ENCODE measurements at regions not wholly inside any gene's neighbourhood (a gene's known extent, or its start where the extent isn't known, plus 50 kb on each side); places are given as distances from the start of the nearest gene placed in this dataset.

- DNase-seq (ENCODE audit: low spot score in 2 of 2, unreplicated experiment in 2 of 2), result peak; percentile 35 to 75
- H3K4me3 Mint-ChIP-seq, result peak overlapping the region; percentile 39
- peak overlapping the region; percentile 87 for H3K27ac Mint-ChIP-seq
- no peaks in the 10 kb centered on the region for H3K27me3 Mint-ChIP-seq (ENCODE audit: low read depth)
- peaks cover 5% of the 10 kb centered on the region for H3K36me3 Mint-ChIP-seq
- peak; percentile 68 for TF ChIP-seq CTCF (IDR thresholded peaks at IDR 0.05; ENCODE audit: unreplicated experiment)
- H3K9me3 Mint-ChIP-seq, result peaks cover 4% of the 10 kb centered on the region
- peaks cover 26% of the 10 kb centered on the region for H3K4me1 Mint-ChIP-seq
Observed at GRCh38 chr13:104571161-104571892, 1505.1 kb upstream of the SLC10A2 start.

- H3K27me3 Mint-ChIP-seq (ENCODE audit: low read depth), result no peaks in the 10 kb centered on the region
- H3K9me3 Mint-ChIP-seq, result no peaks in the 10 kb centered on the region
Observed at GRCh38 chr13:104567114-104567513, 1500.9 kb upstream of the SLC10A2 start.

DNA sequence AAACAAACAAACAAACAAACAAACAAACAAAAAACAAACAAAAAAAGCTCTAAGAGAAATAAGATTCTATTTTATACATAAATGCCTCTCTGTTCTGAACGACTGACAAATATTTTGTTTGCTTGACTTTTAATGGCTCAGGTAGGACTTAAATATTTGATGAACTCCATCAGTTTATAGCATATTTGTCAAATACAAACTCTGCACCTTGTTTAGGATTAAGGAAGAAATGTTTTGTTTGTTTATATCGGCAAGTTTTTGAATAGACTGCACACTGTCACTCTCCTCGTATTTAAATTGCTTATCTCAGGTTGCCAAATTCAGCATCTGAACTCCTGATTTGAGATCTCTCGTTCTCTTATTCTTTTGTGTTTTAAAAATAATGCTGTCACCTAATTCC, 1499.7 kb upstream of the SLC10A2 start:
- Mint-ChIP-seq H3K36me3 (no peaks in the 10 kb centered on the region), H3K4me1 (peaks cover 3% of the 10 kb centered on the region), H3K9me3 (no peaks in the 10 kb centered on the region), H3K27me3 (ENCODE audit: low read depth) (no peaks in the 10 kb centered on the region), H3K27ac (no peak overlapping the region), H3K4me3 (no peak overlapping the region)
- TF ChIP-seq CTCF (IDR thresholded peaks at IDR 0.05; ENCODE audit: unreplicated experiment), result no peak
- DNase-seq (ENCODE audit: low spot score in 2 of 2, unreplicated experiment in 2 of 2), result no peak

More at GRCh38 chr13:104567114-104567513, 1500.9 kb upstream of the SLC10A2 start:
- Mint-ChIP-seq H3K36me3 (no peaks in the 10 kb centered on the region), H3K4me3 (no peak overlapping the region), H3K27ac (no peak overlapping the region), H3K4me1 (peaks cover 15% of the 10 kb centered on the region)
- no peak for DNase-seq (ENCODE audit: low spot score in 2 of 2, unreplicated experiment in 2 of 2)
- no peak for TF ChIP-seq CTCF (IDR thresholded peaks at IDR 0.05; ENCODE audit: unreplicated experiment)

- no peaks in the 10 kb centered on the region for H3K36me3 Mint-ChIP-seq
- H3K4me3 Mint-ChIP-seq, result no peak overlapping the region
- no peak for DNase-seq (ENCODE audit: low spot score in 2 of 2, unreplicated experiment in 2 of 2)
- peaks cover 24% of the 10 kb centered on the region for H3K4me1 Mint-ChIP-seq
- H3K27ac Mint-ChIP-seq, result peak overlapping the region; percentile 33
- H3K27me3 Mint-ChIP-seq (ENCODE audit: low read depth), result no peaks in the 10 kb centered on the region
- no peak for TF ChIP-seq CTCF (IDR thresholded peaks at IDR 0.05; ENCODE audit: unreplicated experiment)
- peaks cover 11% of the 10 kb centered on the region for H3K9me3 Mint-ChIP-seq
Observed at GRCh38 chr13:104553896-104554295, 1487.7 kb upstream of the SLC10A2 start.

DNA sequence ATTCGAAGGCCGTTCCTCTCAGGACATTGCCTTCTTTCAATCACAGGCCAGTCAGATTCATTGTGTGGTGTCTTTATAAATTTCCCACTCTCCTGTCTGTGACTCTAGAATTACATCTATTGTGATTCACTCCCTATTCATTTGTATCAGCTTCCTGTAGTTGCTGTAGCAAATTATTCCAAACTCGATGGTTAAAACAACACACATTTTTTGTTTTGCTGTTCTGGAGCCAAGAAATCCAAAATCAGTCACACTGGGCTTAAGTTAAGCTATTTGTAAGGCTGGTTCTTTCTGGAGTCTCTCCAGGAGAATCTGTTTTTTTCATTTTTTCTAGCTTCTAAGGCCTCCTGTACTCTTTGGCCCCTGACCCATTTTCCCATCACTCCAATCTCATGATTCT, 1487.0 kb upstream of the SLC10A2 start:
- Mint-ChIP-seq H3K27ac (peak overlapping the region; percentile 33), H3K27me3 (ENCODE audit: low read depth) (no peaks in the 10 kb centered on the region), H3K4me1 (peaks cover 24% of the 10 kb centered on the region), H3K36me3 (no peaks in the 10 kb centered on the region), H3K9me3 (peaks cover 11% of the 10 kb centered on the region), H3K4me3 (no peak overlapping the region)
- no peak for TF ChIP-seq CTCF (IDR thresholded peaks at IDR 0.05; ENCODE audit: unreplicated experiment)
- DNase-seq (ENCODE audit: low spot score in 2 of 2, unreplicated experiment in 2 of 2), result no peak
